Lower leg skin (tissue), 3 donors: ENCODE measurements at regions not wholly inside any gene's neighbourhood (a gene's known extent, or its start where the extent isn't known, plus 50 kb on each side); places are given as distances from the start of the nearest gene placed in this dataset.

Experiments
- CTCF ChIP-seq, 3 donors: fragments of 450-650 bp; IDR thresholded peaks; one replicate each; pipeline ENCODE4 v1.5.1; 2016; ENCODE audit warnings: antibody characterized with exemption in 3 of 3, mild to moderate bottlenecking in 3 of 3, moderate library complexity in 2 of 3
- POLR2A ChIP-seq, 2 donors: fragments of 450-650 bp; IDR thresholded peaks; one replicate each; pipeline ENCODE4 v1.6.1; 2016 to 2017; ENCODE audit warnings: antibody characterized with exemption in 2 of 2, mild to moderate bottlenecking in 1 of 2, moderate library complexity in 1 of 2

GRCh38 chr22:25448435-25449051 is 115.9 kb upstream of the GRK3 start:
- no peak for TF ChIP-seq CTCF (IDR thresholded peaks at IDR 0.05)
- TF ChIP-seq POLR2A (IDR thresholded peaks at IDR 0.05) = no peak
